Esophagus squamous epithelium (tissue), 4 donors: ENCODE measurements at regions not wholly inside any gene's neighbourhood (a gene's known extent, or its start where the extent isn't known, plus 50 kb on each side); places are given as distances from the start of the nearest gene placed in this dataset.

Experiments
- POLR2A ChIP-seq, 4 donors: fragments of 450-650 bp; IDR thresholded peaks; one replicate each; pipeline ENCODE4 v1.6.1; 2017; ENCODE audit warnings: antibody characterized with exemption in 4 of 4, mild to moderate bottlenecking in 4 of 4, moderate library complexity in 3 of 4
- TF ChIP-seq, protein P1 (sequence below), 6 experiments: fragments of 450-650 bp in 4 of 6; fragments of 200-600 bp in 2 of 6; sonication (generic) in 2 of 6; IDR thresholded peaks; one replicate each; pipeline ENCODE4 v1.5.1; 2016 to 2019; ENCODE audit warnings: antibody characterized with exemption in 6 of 6, mild to moderate bottlenecking in 4 of 6, moderate library complexity in 4 of 6

DNA sequence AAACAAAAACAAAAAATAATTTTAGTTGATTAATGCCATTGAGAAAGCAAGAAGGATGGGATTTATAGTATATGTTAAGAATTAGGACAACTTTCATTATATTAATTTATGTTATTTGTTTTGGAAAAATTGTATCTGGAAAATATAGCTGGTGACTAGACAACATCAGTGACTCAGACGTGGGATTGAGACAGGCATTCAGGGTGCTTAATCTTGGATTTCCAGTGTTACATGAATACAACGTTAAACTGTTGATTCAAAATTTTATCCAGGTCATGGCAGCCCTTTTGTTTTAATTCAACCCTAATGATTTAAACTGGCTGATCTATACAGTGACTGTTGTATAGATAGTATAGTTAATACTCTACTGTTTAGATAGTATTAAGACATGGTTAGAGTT is 827.1 kb upstream of the B3GALT2 start:
- TF ChIP-seq, protein P1, sequence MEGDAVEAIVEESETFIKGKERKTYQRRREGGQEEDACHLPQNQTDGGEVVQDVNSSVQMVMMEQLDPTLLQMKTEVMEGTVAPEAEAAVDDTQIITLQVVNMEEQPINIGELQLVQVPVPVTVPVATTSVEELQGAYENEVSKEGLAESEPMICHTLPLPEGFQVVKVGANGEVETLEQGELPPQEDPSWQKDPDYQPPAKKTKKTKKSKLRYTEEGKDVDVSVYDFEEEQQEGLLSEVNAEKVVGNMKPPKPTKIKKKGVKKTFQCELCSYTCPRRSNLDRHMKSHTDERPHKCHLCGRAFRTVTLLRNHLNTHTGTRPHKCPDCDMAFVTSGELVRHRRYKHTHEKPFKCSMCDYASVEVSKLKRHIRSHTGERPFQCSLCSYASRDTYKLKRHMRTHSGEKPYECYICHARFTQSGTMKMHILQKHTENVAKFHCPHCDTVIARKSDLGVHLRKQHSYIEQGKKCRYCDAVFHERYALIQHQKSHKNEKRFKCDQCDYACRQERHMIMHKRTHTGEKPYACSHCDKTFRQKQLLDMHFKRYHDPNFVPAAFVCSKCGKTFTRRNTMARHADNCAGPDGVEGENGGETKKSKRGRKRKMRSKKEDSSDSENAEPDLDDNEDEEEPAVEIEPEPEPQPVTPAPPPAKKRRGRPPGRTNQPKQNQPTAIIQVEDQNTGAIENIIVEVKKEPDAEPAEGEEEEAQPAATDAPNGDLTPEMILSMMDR (IDR thresholded peaks at IDR 0.05) = no peak
- no peak for TF ChIP-seq POLR2A (IDR thresholded peaks at IDR 0.05)
